ENCODE measurements at regions not wholly inside any gene's neighbourhood (a gene's known extent, or its start where the extent isn't known, plus 50 kb on each side); places are given as distances from the start of the nearest gene placed in this dataset.

GRCh38 chr5:4570047-4570995 is 569.8 kb upstream of the ADAMTS16 start:
- Histone ChIP-seq H3K4me1 (ENCODE audit: insufficient read depth, low read length) (peaks cover 7% of the 10 kb centered on the region), H3K9ac (ENCODE audit: low read length) (peak overlapping the region; percentile 40), H3K4me2 (ENCODE audit: low read length) (peak overlapping the region; percentile 29), H3K27ac (ENCODE audit: low read depth, low read length) (no peak overlapping the region), H3K36me3 (ENCODE audit: insufficient read depth, low read length) (no peaks in the 10 kb centered on the region), H4K20me1 (ENCODE audit: insufficient read depth, low read length) (no peaks in the 10 kb centered on the region), H2AFZ (ENCODE audit: low read depth, low read length) (no peak overlapping the region), H3K4me3 (ENCODE audit: insufficient read depth, low read depth, low read length) (no peak overlapping the region), H3K79me2 (ENCODE audit: insufficient read depth, low read length) (no peaks in the 10 kb centered on the region), H3K9me3 (ENCODE audit: insufficient read depth, low read depth, low read length) (no peaks in the 10 kb centered on the region), H3K27me3 (ENCODE audit: insufficient read depth, low read length) (no peaks in the 10 kb centered on the region)
- DNase-seq (ENCODE audit: low read depth), result peak; percentile 52
- Mint-ChIP-seq H3K27me3 (ENCODE audit: low read depth, unreplicated experiment) (no peaks in the 10 kb centered on the region), H3K9me3 (ENCODE audit: unreplicated experiment) (no peaks in the 10 kb centered on the region), H3K36me3 (ENCODE audit: low read depth, unreplicated experiment) (no peaks in the 10 kb centered on the region), H3K4me1 (ENCODE audit: low read depth, unreplicated experiment) (peaks cover 17% of the 10 kb centered on the region), H3K4me3 (ENCODE audit: unreplicated experiment) (no peak overlapping the region), H3K27ac (ENCODE audit: unreplicated experiment) (peak overlapping the region; percentile 41)
- TF ChIP-seq, protein P1, sequence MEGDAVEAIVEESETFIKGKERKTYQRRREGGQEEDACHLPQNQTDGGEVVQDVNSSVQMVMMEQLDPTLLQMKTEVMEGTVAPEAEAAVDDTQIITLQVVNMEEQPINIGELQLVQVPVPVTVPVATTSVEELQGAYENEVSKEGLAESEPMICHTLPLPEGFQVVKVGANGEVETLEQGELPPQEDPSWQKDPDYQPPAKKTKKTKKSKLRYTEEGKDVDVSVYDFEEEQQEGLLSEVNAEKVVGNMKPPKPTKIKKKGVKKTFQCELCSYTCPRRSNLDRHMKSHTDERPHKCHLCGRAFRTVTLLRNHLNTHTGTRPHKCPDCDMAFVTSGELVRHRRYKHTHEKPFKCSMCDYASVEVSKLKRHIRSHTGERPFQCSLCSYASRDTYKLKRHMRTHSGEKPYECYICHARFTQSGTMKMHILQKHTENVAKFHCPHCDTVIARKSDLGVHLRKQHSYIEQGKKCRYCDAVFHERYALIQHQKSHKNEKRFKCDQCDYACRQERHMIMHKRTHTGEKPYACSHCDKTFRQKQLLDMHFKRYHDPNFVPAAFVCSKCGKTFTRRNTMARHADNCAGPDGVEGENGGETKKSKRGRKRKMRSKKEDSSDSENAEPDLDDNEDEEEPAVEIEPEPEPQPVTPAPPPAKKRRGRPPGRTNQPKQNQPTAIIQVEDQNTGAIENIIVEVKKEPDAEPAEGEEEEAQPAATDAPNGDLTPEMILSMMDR (IDR thresholded peaks at IDR 0.05; ENCODE audit: insufficient read depth, low read depth, low read length), result no peak
- no peak for TF ChIP-seq EZH2 (IDR thresholded peaks at IDR 0.05; ENCODE audit: insufficient read depth, low read length)
- FAIRE-seq, result peak; percentile 13

GRCh38 chr5:4571248-4571948 is 568.7 kb upstream of the ADAMTS16 start:
- H3K9me3 ChIP-seq (ENCODE audit: insufficient read depth, low read depth, low read length), result no peaks in the 10 kb centered on the region
- H3K4me2 ChIP-seq (ENCODE audit: low read length), result no peak overlapping the region
- no peak overlapping the region for H3K4me3 ChIP-seq (ENCODE audit: insufficient read depth, low read depth, low read length)
- no peak for FAIRE-seq
- no peak overlapping the region for H3K9ac ChIP-seq (ENCODE audit: low read length)
- no peak overlapping the region for H2AFZ ChIP-seq (ENCODE audit: low read depth, low read length)
- H4K20me1 ChIP-seq (ENCODE audit: insufficient read depth, low read length), result no peaks in the 10 kb centered on the region
- Mint-ChIP-seq H3K36me3 (ENCODE audit: low read depth, unreplicated experiment) (no peaks in the 10 kb centered on the region), H3K9me3 (ENCODE audit: unreplicated experiment) (no peaks in the 10 kb centered on the region), H3K27me3 (ENCODE audit: low read depth, unreplicated experiment) (no peaks in the 10 kb centered on the region), H3K27ac (ENCODE audit: unreplicated experiment) (peak overlapping the region; percentile 31), H3K4me3 (ENCODE audit: unreplicated experiment) (no peak overlapping the region), H3K4me1 (ENCODE audit: low read depth, unreplicated experiment) (peaks cover 22% of the 10 kb centered on the region)
- TF ChIP-seq, protein P1 (IDR thresholded peaks at IDR 0.05; ENCODE audit: insufficient read depth, low read depth, low read length), result no peak
- TF ChIP-seq EZH2 (IDR thresholded peaks at IDR 0.05; ENCODE audit: insufficient read depth, low read length), result no peak
- H3K27ac ChIP-seq (ENCODE audit: low read depth, low read length), result no peak overlapping the region
- DNase-seq (ENCODE audit: low read depth), result peak; percentile 22
- H3K4me1 ChIP-seq (ENCODE audit: insufficient read depth, low read length), result peaks cover 15% of the 10 kb centered on the region
- H3K79me2 ChIP-seq (ENCODE audit: insufficient read depth, low read length), result no peaks in the 10 kb centered on the region
- no peaks in the 10 kb centered on the region for H3K36me3 ChIP-seq (ENCODE audit: insufficient read depth, low read length)
- no peaks in the 10 kb centered on the region for H3K27me3 ChIP-seq (ENCODE audit: insufficient read depth, low read length)
